GM23338 (cell line): ENCODE measurements at regions not wholly inside any gene's neighbourhood (a gene's known extent, or its start where the extent isn't known, plus 50 kb on each side); places are given as distances from the start of the nearest gene placed in this dataset.

ENCODE experiments used
- ATAC-seq: fragments of 200-7000 bp; cut with Tn5 transposase; 3 replicates; pipeline ENCODE4 v1.9.1; 2020
- DNase-seq: peaks from one replicate; pipeline ENCODE4 v3.0.0-alpha.2; 2015; ENCODE audit warnings: low spot score
- H2AFZ ChIP-seq: fragments of 200-600 bp; sonication (generic); 2 replicates; pipeline ENCODE4 v1.8.0; 2016; ENCODE audit warnings: antibody characterized with exemption, mild to moderate bottlenecking, moderate library complexity
- H3F3A ChIP-seq: fragments of 200-600 bp; sonication (generic); replicated peaks from 2 replicates; pipeline ENCODE4 v1.8.0; 2017; ENCODE audit warnings: antibody characterized with exemption, mixed run types, low read depth
- H3K27ac ChIP-seq: fragments of 200-600 bp; sonication (generic); 2 replicates; pipeline ENCODE4 v1.6.1; 2016; ENCODE audit warnings: low read depth
- H3K27me3 ChIP-seq: fragments of 200-600 bp; sonication (generic); 2 replicates; pipeline ENCODE4 v1.8.0; 2016; ENCODE audit warnings: mild to moderate bottlenecking, mixed run types, moderate library complexity; ENCODE audit not compliant: insufficient read depth
- H3K36me3 ChIP-seq: fragments of 200-600 bp; sonication (generic); 2 replicates; pipeline ENCODE4 v1.8.0; 2016; ENCODE audit warnings: mild to moderate bottlenecking; ENCODE audit not compliant: insufficient read depth
- H3K4me1 ChIP-seq: fragments of 200-600 bp; sonication (generic); 2 replicates; pipeline ENCODE4 v1.8.0; 2016; ENCODE audit warnings: mild to moderate bottlenecking, moderate library complexity; ENCODE audit not compliant: insufficient read depth
- H3K4me2 ChIP-seq: fragments of 200-600 bp; sonication (generic); 2 replicates; pipeline ENCODE4 v1.7.1; 2017; ENCODE audit warnings: mixed run types
- H3K4me3 ChIP-seq: fragments of 200-600 bp; sonication (generic); 2 replicates; pipeline ENCODE4 v1.6.1; 2016; ENCODE audit warnings: mixed run types
- H3K79me2 ChIP-seq: fragments of 200-600 bp; sonication (generic); replicated peaks from 2 replicates; pipeline ENCODE4 v1.8.0; 2017; ENCODE audit warnings: mild to moderate bottlenecking; ENCODE audit not compliant: insufficient read depth
- H3K9me2 ChIP-seq: fragments of 200-600 bp; sonication (generic); 2 replicates; pipeline ENCODE4 v1.8.0; 2017; ENCODE audit not compliant: insufficient read depth
- H4K20me1 ChIP-seq: fragments of 200-600 bp; sonication (generic); replicated peaks from 2 replicates; pipeline ENCODE4 v1.8.0; 2017; ENCODE audit warnings: mild to moderate bottlenecking; ENCODE audit not compliant: insufficient read depth
- H3K27ac Mint-ChIP-seq: 2 replicates; pipeline ENCODE4 v1.8.0; 2020; ENCODE audit warnings: inconsistent platforms, mild to moderate bottlenecking, moderate library complexity, mixed read lengths
- H3K27me3 Mint-ChIP-seq: 3 replicates; pipeline ENCODE4 v1.8.0; 2022; ENCODE audit warnings: low read depth, mild to moderate bottlenecking, moderate library complexity, mixed read lengths, inconsistent platforms; ENCODE audit not compliant: insufficient read depth, poor library complexity
- H3K36me3 Mint-ChIP-seq: 3 replicates; pipeline ENCODE4 v1.8.0; 2021; ENCODE audit warnings: low read depth, mild to moderate bottlenecking, inconsistent platforms, moderate library complexity, mixed read lengths
- H3K4me1 Mint-ChIP-seq: 3 replicates; pipeline ENCODE4 v1.8.0; 2020; ENCODE audit warnings: mild to moderate bottlenecking, inconsistent platforms, mixed read lengths
- H3K4me3 Mint-ChIP-seq: 3 replicates; pipeline ENCODE4 v1.8.0; 2021; ENCODE audit warnings: moderate library complexity, mild to moderate bottlenecking, inconsistent platforms, mixed read lengths
- H3K9me3 Mint-ChIP-seq: 3 replicates; pipeline ENCODE4 v1.8.0; 2020; ENCODE audit warnings: moderate library complexity, mild to moderate bottlenecking, inconsistent platforms, mixed read lengths
- CREB1 ChIP-seq: fragments of 250-450 bp; sonication (Bioruptor Pico); IDR thresholded peaks from 2 replicates; pipeline ENCODE4 v1.5.0; 2020; ENCODE audit warnings: low read depth, mild to moderate bottlenecking, moderate library complexity
- CTCF ChIP-seq, 2 experiments: fragments of 200-600 bp in 1 of 2; sonication (generic) in 1 of 2; conservative IDR thresholded peaks; 2 replicates each; pipeline versions ENCODE4 v1.5.1 to v1.6.1; 2016 to 2017; ENCODE audit warnings: antibody characterized with exemption in 2 of 2, low read depth in 2 of 2, mild to moderate bottlenecking in 2 of 2, moderate library complexity in 1 of 2
- ETS1 ChIP-seq: IDR thresholded peaks from 2 replicates; pipeline ENCODE4 v1.6.1; 2016; ENCODE audit warnings: antibody characterized with exemption
- EZH2 ChIP-seq: fragments of 200-600 bp; sonication (generic); IDR thresholded peaks from one replicate; pipeline ENCODE4 v1.8.0; 2017; ENCODE audit warnings: antibody characterized with exemption, mild to moderate bottlenecking, low read depth; ENCODE audit not compliant: unreplicated experiment
- EZH2phosphoT487 ChIP-seq: fragments of 200-600 bp; sonication (generic); IDR thresholded peaks from one replicate; pipeline ENCODE4 v1.8.1; 2018; ENCODE audit warnings: antibody characterized with exemption; ENCODE audit not compliant: unreplicated experiment
- JUNB ChIP-seq: IDR thresholded peaks from one replicate; pipeline ENCODE4 v1.6.1; 2016; ENCODE audit warnings: antibody characterized with exemption; ENCODE audit not compliant: unreplicated experiment
- NANOG ChIP-seq: IDR thresholded peaks from 2 replicates; pipeline ENCODE4 v1.6.1; 2016; ENCODE audit warnings: antibody characterized with exemption, borderline replicate concordance
- POLR2AphosphoS5 ChIP-seq: IDR thresholded peaks from 2 replicates; pipeline ENCODE4 v1.6.1; 2016; ENCODE audit warnings: antibody characterized with exemption, low read depth
- REST ChIP-seq: IDR thresholded peaks from one replicate; pipeline ENCODE4 v1.6.1; 2018; ENCODE audit warnings: antibody characterized with exemption; ENCODE audit not compliant: unreplicated experiment
- STAT1 ChIP-seq: IDR thresholded peaks from one replicate; pipeline ENCODE4 v1.6.1; 2016; ENCODE audit warnings: antibody characterized with exemption; ENCODE audit not compliant: unreplicated experiment
- ZNF114 ChIP-seq: fragments of 250-450 bp; sonication (Bioruptor Pico); IDR thresholded peaks from 2 replicates; pipeline ENCODE4 v1.5.0; 2020; ENCODE audit warnings: mild to moderate bottlenecking, moderate library complexity
- ZNF331 ChIP-seq: fragments of 250-450 bp; sonication (Bioruptor Pico); IDR thresholded peaks from 2 replicates; pipeline ENCODE4 v1.5.0; 2020; ENCODE audit warnings: low read depth, mild to moderate bottlenecking, moderate library complexity
- ZNF462 ChIP-seq: fragments of 250-450 bp; sonication (Bioruptor Pico); IDR thresholded peaks from 2 replicates; pipeline ENCODE4 v1.5.0; 2020; ENCODE audit warnings: mild to moderate bottlenecking, moderate library complexity

GRCh38 chr9:86664603-86665002, 282.7 kb downstream of the GAS1 start:
- no peaks in the 10 kb centered on the region for H3K79me2 ChIP-seq
- no peaks in the 10 kb centered on the region for H3K9me2 ChIP-seq
- H3K4me3 ChIP-seq, result no peak overlapping the region
- no peaks in the 10 kb centered on the region for H3K36me3 Mint-ChIP-seq
- DNase-seq, result no peak
- no peak overlapping the region for H3K4me2 ChIP-seq
- no peaks in the 10 kb centered on the region for H3K4me1 Mint-ChIP-seq
- H3K9me3 Mint-ChIP-seq, result no peaks in the 10 kb centered on the region
- no peaks in the 10 kb centered on the region for H3K27me3 ChIP-seq
- no peak for ATAC-seq
- peaks cover 6% of the 10 kb centered on the region for H3K27me3 Mint-ChIP-seq
- no peak overlapping the region for H3K4me3 Mint-ChIP-seq
- no peaks in the 10 kb centered on the region; the same call in 1 of the 2 replicates for H3K36me3 ChIP-seq
- H3K4me1 ChIP-seq, result no peaks in the 10 kb centered on the region
- no peak overlapping the region for H3K27ac ChIP-seq
- no peak overlapping the region for H3K27ac Mint-ChIP-seq
- no peak overlapping the region for H2AFZ ChIP-seq
- no peaks in the 10 kb centered on the region; the same call in 1 of the 2 replicates for H4K20me1 ChIP-seq
- TF ChIP-seq ZNF114 (CRISPR knock-in tag) (no peak), ZNF462 (no peak), POLR2AphosphoS5 (no peak), CREB1 (CRISPR knock-in tag) (no peak), JUNB (no peak), REST (no peak), NANOG (no peak), CTCF (conservative IDR thresholded peaks at IDR 0.05; ENCODE audit: low read depth in 2 of 2) (no peak), EZH2phosphoT487 (no peak), STAT1 (no peak), ETS1 (no peak), ZNF331 (CRISPR knock-in tag) (no peak), EZH2 (no peak)
- no peaks in the 10 kb centered on the region for H3F3A ChIP-seq
